ENCODE measurements at regions not wholly inside any gene's neighbourhood (a gene's known extent, or its start where the extent isn't known, plus 50 kb on each side); places are given as distances from the start of the nearest gene placed in this dataset.

DNA sequence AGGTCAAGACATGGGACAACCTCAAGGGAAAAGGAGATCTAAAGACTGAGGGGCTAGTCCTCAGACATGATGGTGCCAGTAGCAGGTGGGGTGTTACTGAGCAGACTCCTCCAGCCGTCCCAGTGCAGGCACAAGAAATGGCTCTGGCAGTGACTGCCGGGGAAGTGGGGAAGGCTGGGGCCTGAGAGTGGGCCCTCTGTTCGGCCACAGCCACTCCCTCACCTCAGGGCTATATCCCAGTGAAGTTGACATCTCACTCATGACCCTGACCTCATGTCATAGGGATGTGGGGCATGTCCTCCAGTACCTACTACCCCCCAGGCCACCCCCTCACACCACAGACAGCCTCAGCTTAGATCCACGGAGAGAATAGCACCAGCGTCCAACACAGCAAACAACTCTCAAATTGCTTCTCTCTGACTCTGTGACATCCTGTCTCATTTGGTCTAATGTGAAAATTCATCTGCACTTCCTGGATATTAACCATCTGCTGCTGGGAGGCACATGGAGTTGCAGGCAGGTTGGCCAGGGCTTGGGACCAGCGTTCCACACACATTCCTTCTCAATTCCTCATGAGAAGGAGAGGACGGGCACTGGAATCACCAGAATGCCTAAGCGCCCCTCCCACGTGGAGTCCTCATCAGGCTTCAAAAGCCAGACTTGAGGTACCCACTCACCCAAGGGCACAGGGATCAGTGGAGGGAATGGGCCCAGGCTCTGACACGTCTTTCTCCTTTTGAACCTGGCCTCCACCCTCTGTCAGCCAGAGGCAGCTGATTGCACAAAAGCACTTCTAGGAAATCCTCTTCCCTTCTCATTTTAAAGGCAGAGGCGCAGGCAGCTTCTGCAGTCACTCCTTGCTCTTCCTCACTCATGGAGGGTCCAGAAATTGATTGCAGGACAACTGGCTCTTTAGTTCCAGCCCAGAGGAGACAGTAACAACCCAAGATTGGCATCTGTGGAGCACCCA is 163.6 kb upstream of the CST7 start:
- no peaks in the 10 kb centered on the region for H3K9me3 ChIP-seq
- TF ChIP-seq, protein P1, sequence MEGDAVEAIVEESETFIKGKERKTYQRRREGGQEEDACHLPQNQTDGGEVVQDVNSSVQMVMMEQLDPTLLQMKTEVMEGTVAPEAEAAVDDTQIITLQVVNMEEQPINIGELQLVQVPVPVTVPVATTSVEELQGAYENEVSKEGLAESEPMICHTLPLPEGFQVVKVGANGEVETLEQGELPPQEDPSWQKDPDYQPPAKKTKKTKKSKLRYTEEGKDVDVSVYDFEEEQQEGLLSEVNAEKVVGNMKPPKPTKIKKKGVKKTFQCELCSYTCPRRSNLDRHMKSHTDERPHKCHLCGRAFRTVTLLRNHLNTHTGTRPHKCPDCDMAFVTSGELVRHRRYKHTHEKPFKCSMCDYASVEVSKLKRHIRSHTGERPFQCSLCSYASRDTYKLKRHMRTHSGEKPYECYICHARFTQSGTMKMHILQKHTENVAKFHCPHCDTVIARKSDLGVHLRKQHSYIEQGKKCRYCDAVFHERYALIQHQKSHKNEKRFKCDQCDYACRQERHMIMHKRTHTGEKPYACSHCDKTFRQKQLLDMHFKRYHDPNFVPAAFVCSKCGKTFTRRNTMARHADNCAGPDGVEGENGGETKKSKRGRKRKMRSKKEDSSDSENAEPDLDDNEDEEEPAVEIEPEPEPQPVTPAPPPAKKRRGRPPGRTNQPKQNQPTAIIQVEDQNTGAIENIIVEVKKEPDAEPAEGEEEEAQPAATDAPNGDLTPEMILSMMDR (IDR thresholded peaks at IDR 0.05 in 4 of 5, conservative IDR thresholded peaks at IDR 0.05 in 1 of 5), result no peak
- TF ChIP-seq POLR2A (IDR thresholded peaks at IDR 0.05), result no peak
- in situ Hi-C loops (cut with MboI; ENCODE audit: low sequenced_read_pairs in 4 of 4) (no loop called here), intact Hi-C loops (cut with DNase I; ENCODE audit: low total_unique reads) (no loop called here)
- no peak overlapping the region for H3K4me3 ChIP-seq
- peaks cover 0 to 6% (median 4%) of the 10 kb centered on the region in 3 donors for H3K27me3 ChIP-seq
- DNase-seq (no peak), ATAC-seq (no peak)
- no peaks in the 10 kb centered on the region for H3K4me1 ChIP-seq
- H3K27ac ChIP-seq, result no peak overlapping the region
- H3K36me3 ChIP-seq, result no peaks in the 10 kb centered on the region

DNA sequence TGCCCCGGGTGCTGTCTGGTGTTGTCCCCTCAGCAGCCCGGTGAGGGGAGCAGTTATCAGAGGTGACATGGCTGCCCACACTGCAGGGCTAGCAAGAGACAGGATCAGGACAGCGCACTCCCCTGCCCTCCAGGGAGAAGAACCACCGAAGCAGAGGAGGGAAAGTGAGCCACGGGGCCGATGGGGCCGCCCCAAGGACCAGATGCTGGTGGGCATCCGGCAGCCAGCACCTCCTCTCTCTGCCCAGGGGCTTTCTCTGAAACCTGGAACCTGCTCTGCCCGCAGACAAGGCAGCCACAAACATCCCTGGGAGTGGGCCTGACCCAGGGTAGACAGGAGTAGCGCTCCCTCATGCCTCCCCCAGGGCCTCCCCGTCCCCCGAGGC is 163.0 kb upstream of the CST7 start:
- Histone ChIP-seq H3K36me3 (no peaks in the 10 kb centered on the region), H3K27me3 (peaks cover 0 to 6% (median 3%) of the 10 kb centered on the region in 3 donors), H3K27ac (no peak overlapping the region), H3K9me3 (no peaks in the 10 kb centered on the region), H3K4me1 (no peaks in the 10 kb centered on the region), H3K4me3 (no peak overlapping the region)
- TF ChIP-seq POLR2A (IDR thresholded peaks at IDR 0.05), result no peak
- TF ChIP-seq, protein P1 (IDR thresholded peaks at IDR 0.05 in 4 of 5, conservative IDR thresholded peaks at IDR 0.05 in 1 of 5), result no peak
- in situ Hi-C loops (cut with MboI; ENCODE audit: low sequenced_read_pairs in 4 of 4) (no loop called here), intact Hi-C loops (cut with DNase I; ENCODE audit: low total_unique reads) (no loop called here)
- DNase-seq, result no peak
- ATAC-seq, result no peak

DNA sequence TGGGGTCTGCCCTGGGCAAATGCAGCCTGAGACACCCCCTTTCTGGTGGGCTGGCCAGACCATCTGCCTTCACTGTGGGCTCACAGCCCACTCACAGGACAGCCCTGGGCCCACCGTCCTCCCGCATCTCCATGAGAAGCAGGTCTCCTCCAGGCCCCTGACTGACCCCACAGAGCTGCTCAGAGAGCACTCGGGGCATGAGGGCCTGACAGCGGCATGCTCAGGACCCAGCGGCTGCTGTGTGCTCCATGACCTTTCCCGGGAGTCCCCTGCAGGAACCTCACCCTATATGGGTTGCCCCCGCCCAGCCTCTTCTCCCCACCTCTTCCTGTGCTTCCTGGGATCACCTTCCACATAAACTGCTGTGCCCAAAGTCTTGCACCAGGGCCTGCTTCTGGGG is 162.4 kb upstream of the CST7 start:
- in situ Hi-C loops (cut with MboI; ENCODE audit: low sequenced_read_pairs in 4 of 4) (no loop called here), intact Hi-C loops (cut with DNase I; ENCODE audit: low total_unique reads) (no loop called here)
- TF ChIP-seq, protein P1 (IDR thresholded peaks at IDR 0.05 in 4 of 5, conservative IDR thresholded peaks at IDR 0.05 in 1 of 5), result no peak
- TF ChIP-seq POLR2A (IDR thresholded peaks at IDR 0.05), result no peak
- no peak for ATAC-seq
- Histone ChIP-seq H3K27ac (no peak overlapping the region), H3K36me3 (no peaks in the 10 kb centered on the region), H3K4me1 (no peaks in the 10 kb centered on the region), H3K9me3 (no peaks in the 10 kb centered on the region), H3K4me3 (no peak overlapping the region), H3K27me3 (peaks cover 0 to 6% (median 0%) of the 10 kb centered on the region in 3 donors)
- no peak for DNase-seq

DNA sequence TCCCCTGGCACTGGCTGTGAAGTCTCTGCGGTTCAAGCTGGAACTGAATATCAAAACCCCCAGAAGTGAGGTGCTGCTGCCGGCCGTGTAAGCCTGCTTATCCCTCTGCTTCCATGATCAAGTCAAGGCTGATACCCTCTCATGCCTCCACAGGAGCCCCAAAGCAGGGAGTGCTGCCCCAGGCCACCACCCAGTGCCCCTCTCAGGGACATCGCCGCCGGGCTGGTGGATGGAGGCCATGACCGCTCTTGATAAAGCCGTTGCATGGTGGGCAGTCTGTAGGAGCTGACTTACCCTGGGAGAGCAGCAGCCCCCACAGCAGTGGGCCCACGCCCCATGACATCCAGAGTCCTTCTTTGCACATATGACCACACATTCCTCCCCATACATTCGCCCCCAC is 162.0 kb upstream of the CST7 start:
- Histone ChIP-seq H3K9me3 (no peaks in the 10 kb centered on the region), H3K27me3 (peaks cover 0 to 6% (median 0%) of the 10 kb centered on the region in 3 donors), H3K4me3 (no peak overlapping the region), H3K27ac (no peak overlapping the region), H3K4me1 (no peaks in the 10 kb centered on the region), H3K36me3 (no peaks in the 10 kb centered on the region)
- DNase-seq (no peak), ATAC-seq (no peak)
- TF ChIP-seq, protein P1 (IDR thresholded peaks at IDR 0.05 in 4 of 5, conservative IDR thresholded peaks at IDR 0.05 in 1 of 5), result no peak
- in situ Hi-C loops (cut with MboI; ENCODE audit: low sequenced_read_pairs in 4 of 4) (no loop called here), intact Hi-C loops (cut with DNase I; ENCODE audit: low total_unique reads) (no loop called here)
